22Rv1 (cell line): ENCODE measurements at regions not wholly inside any gene's neighbourhood (a gene's known extent, or its start where the extent isn't known, plus 50 kb on each side); places are given as distances from the start of the nearest gene placed in this dataset.

Experiments
- CTCF ChIP-seq: fragments of 450-650 bp; IDR thresholded peaks from 2 replicates; pipeline ENCODE4 v1.5.1; 2017; ENCODE audit warnings: mild to moderate bottlenecking
- ZFX ChIP-seq: fragments of 450-650 bp; IDR thresholded peaks from 2 replicates; pipeline ENCODE4 v1.6.1; 2017; ENCODE audit warnings: antibody characterized with exemption, borderline replicate concordance

- TF ChIP-seq CTCF = no peak
- TF ChIP-seq ZFX = no peak
Observed at GRCh38 chr1:5622412-5622811, 369.8 kb downstream of the NPHP4 start.
